MM.1S (cell line): ENCODE measurements at regions not wholly inside any gene's neighbourhood (a gene's known extent, or its start where the extent isn't known, plus 50 kb on each side); places are given as distances from the start of the nearest gene placed in this dataset.

Experiments
- EZH2 ChIP-seq: fragments of 300-600 bp; sonication (generic); optimal IDR thresholded peaks from 2 replicates; pipeline ENCODE3; 2017; ENCODE audit warnings: low read depth, mild to moderate bottlenecking, antibody characterized with exemption, low read length, mixed read lengths
- EZH2phosphoT487 ChIP-seq: fragments of 300-600 bp; sonication (generic); IDR thresholded peaks from 2 replicates; pipeline ENCODE4 v1.6.1; 2018; ENCODE audit warnings: antibody characterized with exemption, low read length
- TF ChIP-seq, protein P1 (sequence below): fragments of 300-600 bp; sonication (generic); IDR thresholded peaks from 2 replicates; pipeline ENCODE4 v1.5.1; 2016; ENCODE audit warnings: antibody characterized with exemption, low read length, mixed read lengths

GRCh38 chr11:70711911-70712185, 313.5 kb downstream of the CTTN start:
- TF ChIP-seq, protein P1, sequence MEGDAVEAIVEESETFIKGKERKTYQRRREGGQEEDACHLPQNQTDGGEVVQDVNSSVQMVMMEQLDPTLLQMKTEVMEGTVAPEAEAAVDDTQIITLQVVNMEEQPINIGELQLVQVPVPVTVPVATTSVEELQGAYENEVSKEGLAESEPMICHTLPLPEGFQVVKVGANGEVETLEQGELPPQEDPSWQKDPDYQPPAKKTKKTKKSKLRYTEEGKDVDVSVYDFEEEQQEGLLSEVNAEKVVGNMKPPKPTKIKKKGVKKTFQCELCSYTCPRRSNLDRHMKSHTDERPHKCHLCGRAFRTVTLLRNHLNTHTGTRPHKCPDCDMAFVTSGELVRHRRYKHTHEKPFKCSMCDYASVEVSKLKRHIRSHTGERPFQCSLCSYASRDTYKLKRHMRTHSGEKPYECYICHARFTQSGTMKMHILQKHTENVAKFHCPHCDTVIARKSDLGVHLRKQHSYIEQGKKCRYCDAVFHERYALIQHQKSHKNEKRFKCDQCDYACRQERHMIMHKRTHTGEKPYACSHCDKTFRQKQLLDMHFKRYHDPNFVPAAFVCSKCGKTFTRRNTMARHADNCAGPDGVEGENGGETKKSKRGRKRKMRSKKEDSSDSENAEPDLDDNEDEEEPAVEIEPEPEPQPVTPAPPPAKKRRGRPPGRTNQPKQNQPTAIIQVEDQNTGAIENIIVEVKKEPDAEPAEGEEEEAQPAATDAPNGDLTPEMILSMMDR = no peak
- TF ChIP-seq EZH2phosphoT487 = no peak
- TF ChIP-seq EZH2 = no peak
